ENCODE measurements at regions not wholly inside any gene's neighbourhood (a gene's known extent, or its start where the extent isn't known, plus 50 kb on each side); places are given as distances from the start of the nearest gene placed in this dataset.

GRCh38 chr4:59869056-59869455 lies 1331.1 kb upstream of the ADGRL3 start:
- no peak for TF ChIP-seq SIN3A (IDR thresholded peaks at IDR 0.05; ENCODE audit: borderline replicate concordance, insufficient read depth, low read length)
- no peak for TF ChIP-seq TAF1 (IDR thresholded peaks at IDR 0.05; ENCODE audit: borderline replicate concordance, insufficient read depth, low read length)
- TF ChIP-seq POLR2AphosphoS5 (IDR thresholded peaks at IDR 0.05; ENCODE audit: low read depth, low read length) = no peak
- TF ChIP-seq FOXP2 (optimal IDR thresholded peaks at IDR 0.05; ENCODE audit: borderline replicate concordance, extremely low read depth, extremely low read length, insufficient read depth) = no peak
- TF ChIP-seq, protein P1, sequence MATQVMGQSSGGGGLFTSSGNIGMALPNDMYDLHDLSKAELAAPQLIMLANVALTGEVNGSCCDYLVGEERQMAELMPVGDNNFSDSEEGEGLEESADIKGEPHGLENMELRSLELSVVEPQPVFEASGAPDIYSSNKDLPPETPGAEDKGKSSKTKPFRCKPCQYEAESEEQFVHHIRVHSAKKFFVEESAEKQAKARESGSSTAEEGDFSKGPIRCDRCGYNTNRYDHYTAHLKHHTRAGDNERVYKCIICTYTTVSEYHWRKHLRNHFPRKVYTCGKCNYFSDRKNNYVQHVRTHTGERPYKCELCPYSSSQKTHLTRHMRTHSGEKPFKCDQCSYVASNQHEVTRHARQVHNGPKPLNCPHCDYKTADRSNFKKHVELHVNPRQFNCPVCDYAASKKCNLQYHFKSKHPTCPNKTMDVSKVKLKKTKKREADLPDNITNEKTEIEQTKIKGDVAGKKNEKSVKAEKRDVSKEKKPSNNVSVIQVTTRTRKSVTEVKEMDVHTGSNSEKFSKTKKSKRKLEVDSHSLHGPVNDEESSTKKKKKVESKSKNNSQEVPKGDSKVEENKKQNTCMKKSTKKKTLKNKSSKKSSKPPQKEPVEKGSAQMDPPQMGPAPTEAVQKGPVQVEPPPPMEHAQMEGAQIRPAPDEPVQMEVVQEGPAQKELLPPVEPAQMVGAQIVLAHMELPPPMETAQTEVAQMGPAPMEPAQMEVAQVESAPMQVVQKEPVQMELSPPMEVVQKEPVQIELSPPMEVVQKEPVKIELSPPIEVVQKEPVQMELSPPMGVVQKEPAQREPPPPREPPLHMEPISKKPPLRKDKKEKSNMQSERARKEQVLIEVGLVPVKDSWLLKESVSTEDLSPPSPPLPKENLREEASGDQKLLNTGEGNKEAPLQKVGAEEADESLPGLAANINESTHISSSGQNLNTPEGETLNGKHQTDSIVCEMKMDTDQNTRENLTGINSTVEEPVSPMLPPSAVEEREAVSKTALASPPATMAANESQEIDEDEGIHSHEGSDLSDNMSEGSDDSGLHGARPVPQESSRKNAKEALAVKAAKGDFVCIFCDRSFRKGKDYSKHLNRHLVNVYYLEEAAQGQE (IDR thresholded peaks at IDR 0.05; ENCODE audit: insufficient read depth in 1 of 2, low read depth in 2 of 2, low read length in 2 of 2) = no peak

- no peak for TF ChIP-seq FOXP2 (optimal IDR thresholded peaks at IDR 0.05; ENCODE audit: borderline replicate concordance, extremely low read depth, extremely low read length, insufficient read depth)
- TF ChIP-seq POLR2AphosphoS5 (IDR thresholded peaks at IDR 0.05; ENCODE audit: low read depth, low read length) = no peak
- TF ChIP-seq SIN3A (IDR thresholded peaks at IDR 0.05; ENCODE audit: borderline replicate concordance, insufficient read depth, low read length) = no peak
- TF ChIP-seq TAF1 (IDR thresholded peaks at IDR 0.05; ENCODE audit: borderline replicate concordance, insufficient read depth, low read length) = no peak
- TF ChIP-seq, protein P1 (IDR thresholded peaks at IDR 0.05; ENCODE audit: insufficient read depth in 1 of 2, low read depth in 2 of 2, low read length in 2 of 2) = no peak
Observed at GRCh38 chr4:59869559-59869958, 1330.6 kb upstream of the ADGRL3 start.

- TF ChIP-seq, protein P1 (IDR thresholded peaks at IDR 0.05; ENCODE audit: insufficient read depth in 1 of 2, low read depth in 2 of 2, low read length in 2 of 2) = no peak
- TF ChIP-seq FOXP2 (optimal IDR thresholded peaks at IDR 0.05; ENCODE audit: borderline replicate concordance, extremely low read depth, extremely low read length, insufficient read depth) = no peak
- no peak for TF ChIP-seq TAF1 (IDR thresholded peaks at IDR 0.05; ENCODE audit: borderline replicate concordance, insufficient read depth, low read length)
- no peak for TF ChIP-seq SIN3A (IDR thresholded peaks at IDR 0.05; ENCODE audit: borderline replicate concordance, insufficient read depth, low read length)
- no peak for TF ChIP-seq POLR2AphosphoS5 (IDR thresholded peaks at IDR 0.05; ENCODE audit: low read depth, low read length)
Observed at GRCh38 chr4:59881632-59882031, 1318.5 kb upstream of the ADGRL3 start.

GRCh38 chr4:59904331-59904730 lies 1295.8 kb upstream of the ADGRL3 start:
- no peak for TF ChIP-seq SIN3A (IDR thresholded peaks at IDR 0.05; ENCODE audit: borderline replicate concordance, insufficient read depth, low read length)
- TF ChIP-seq, protein P1 (IDR thresholded peaks at IDR 0.05; ENCODE audit: insufficient read depth in 1 of 2, low read depth in 2 of 2, low read length in 2 of 2) = no peak

GRCh38 chr4:59920416-59920815 lies 1279.7 kb upstream of the ADGRL3 start:
- TF ChIP-seq, protein P1 (IDR thresholded peaks at IDR 0.05; ENCODE audit: insufficient read depth in 1 of 2, low read depth in 2 of 2, low read length in 2 of 2) = no peak
- TF ChIP-seq SIN3A (IDR thresholded peaks at IDR 0.05; ENCODE audit: borderline replicate concordance, insufficient read depth, low read length) (no peak), POLR2AphosphoS5 (IDR thresholded peaks at IDR 0.05; ENCODE audit: low read depth, low read length) (no peak), TAF1 (IDR thresholded peaks at IDR 0.05; ENCODE audit: borderline replicate concordance, insufficient read depth, low read length) (no peak), FOXP2 (optimal IDR thresholded peaks at IDR 0.05; ENCODE audit: borderline replicate concordance, extremely low read depth, extremely low read length, insufficient read depth) (no peak)

All from PFSK-1 (cell line).